Kasumi-1 (cell line): ENCODE measurements at regions not wholly inside any gene's neighbourhood (a gene's known extent, or its start where the extent isn't known, plus 50 kb on each side); places are given as distances from the start of the nearest gene placed in this dataset.
"Not testable (repeated sequence)": the region's sequence is repeated elsewhere in the genome, so short reads cannot be mapped to it uniquely, and the experiment has no call there.

Experiments
- DNase-seq, 2 experiments: peaks; one replicate each; lab custom pipeline; 2025; lab: John Stamatoyannopoulos, UW

- no peak for DNase-seq
Measured at GRCh38 chr6:80411486-80411885, 305.0 kb downstream of the BCKDHB start.

GRCh38 chr6:80407976-80408375, 301.5 kb downstream of the BCKDHB start:
- not testable (repeated sequence) for DNase-seq

GRCh38 chr6:80404889-80405288, 298.4 kb downstream of the BCKDHB start:
- DNase-seq: no peak

DNA sequence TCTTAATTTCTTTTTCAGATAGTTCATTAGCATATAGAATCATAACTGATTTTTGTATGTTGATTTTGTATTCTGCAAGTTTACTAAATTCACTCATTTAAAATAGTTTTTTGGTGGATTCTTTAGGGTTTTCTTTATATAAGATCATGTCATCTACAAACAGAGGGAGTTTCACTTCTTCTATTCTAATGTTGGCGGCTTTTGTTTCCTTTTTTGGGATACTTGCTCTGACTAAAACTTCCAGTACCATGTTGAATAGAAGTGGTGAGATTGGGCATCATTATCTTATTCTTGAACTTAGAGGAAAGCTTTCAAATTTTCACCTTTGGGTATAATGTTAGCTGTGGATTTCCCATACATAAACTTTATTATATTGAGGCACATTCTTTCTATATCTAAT, 296.9 kb downstream of the BCKDHB start:
- DNase-seq: no peak

DNA sequence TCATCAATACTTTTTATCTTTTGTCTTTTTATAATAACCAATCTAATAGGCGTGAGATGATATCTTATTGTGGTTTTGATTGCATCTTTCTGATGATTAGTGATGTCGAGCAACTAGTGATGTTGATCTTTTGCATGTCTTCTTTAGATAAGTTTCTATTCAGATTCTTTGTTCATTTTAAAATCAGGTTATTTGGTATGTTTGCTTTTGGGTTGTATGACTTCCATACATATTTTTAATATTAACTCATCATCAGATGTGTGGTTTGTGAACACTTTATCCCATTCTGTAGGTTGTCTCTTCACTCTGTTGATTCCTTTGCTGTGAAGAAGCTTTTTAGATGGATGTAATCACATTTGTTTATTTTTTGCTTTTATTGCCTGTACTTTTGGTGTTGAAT, 295.8 kb downstream of the BCKDHB start:
- DNase-seq: no peak
